IMR-90 (cell line): ENCODE measurements at regions not wholly inside any gene's neighbourhood (a gene's known extent, or its start where the extent isn't known, plus 50 kb on each side); places are given as distances from the start of the nearest gene placed in this dataset.

Experiments used
- CEBPB ChIP-seq: IDR thresholded peaks from 2 replicates; pipeline ENCODE4 v1.6.1; 2012; ENCODE audit warnings: low read depth, low read length, improper control_type of control experiment
- CTCF ChIP-seq: conservative IDR thresholded peaks from 2 replicates; pipeline ENCODE4 v1.5.1; 2012; ENCODE audit warnings: mild to moderate bottlenecking, low read depth, low read length, improper control_type of control experiment
- POLR2A ChIP-seq: IDR thresholded peaks from 2 replicates; pipeline ENCODE4 v1.6.1; 2012; ENCODE audit warnings: mild to moderate bottlenecking, low read depth, low read length
- USF2 ChIP-seq: fragments of 150-350 bp; IDR thresholded peaks from 2 replicates; pipeline ENCODE4 v1.6.1; 2017; ENCODE audit warnings: mild to moderate bottlenecking, antibody characterized with exemption, low read length, low read depth

GRCh38 chr1:202072211-202072765, 50.4 kb upstream of the GPR37L1 start:
- TF ChIP-seq POLR2A (no peak), CEBPB (no peak), CTCF (no peak), USF2 (no peak)
